ENCODE measurements at regions not wholly inside any gene's neighbourhood (a gene's known extent, or its start where the extent isn't known, plus 50 kb on each side); places are given as distances from the start of the nearest gene placed in this dataset.

DNA sequence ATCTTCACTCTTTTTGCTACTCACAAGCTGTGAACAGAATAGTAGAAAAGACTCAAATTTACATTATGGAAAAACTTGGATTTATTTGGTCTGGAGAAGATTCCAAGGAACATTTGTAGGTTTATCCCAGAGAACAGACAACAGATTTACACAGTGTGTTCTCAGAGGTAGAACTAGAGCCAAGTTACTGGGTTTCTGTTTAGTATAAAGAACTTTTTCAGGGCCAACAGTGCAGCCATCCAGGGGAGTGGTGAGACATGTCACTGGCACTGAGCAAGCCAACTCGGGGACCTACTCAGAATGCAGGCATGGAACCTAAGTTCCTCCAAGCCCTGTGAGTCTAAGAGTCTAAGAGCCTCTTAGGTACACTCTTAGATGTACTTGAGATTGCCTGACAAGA lies 142.6 kb downstream of the OMA1 start:
- H3K36me3 Mint-ChIP-seq (ENCODE audit: low read depth) = no peaks in the 10 kb centered on the region
- ATAC-seq = no peak
- peaks cover 3% of the 10 kb centered on the region for H3K27me3 Mint-ChIP-seq
- POLR2A ChIA-PET = no interaction called here
- H3K27ac Mint-ChIP-seq = no peak overlapping the region
- H3K9me3 Mint-ChIP-seq = no peaks in the 10 kb centered on the region
- DNase-seq = no peak
- no peak overlapping the region for H3K4me3 Mint-ChIP-seq
- CTCF ChIA-PET = no interaction called here
- no peak for TF ChIP-seq CTCF (IDR thresholded peaks at IDR 0.05)
- intact Hi-C loops (cut with micrococcal nuclease) = no loop called here
- no peaks in the 10 kb centered on the region for H3K4me1 Mint-ChIP-seq (ENCODE audit: low read depth)

DNA sequence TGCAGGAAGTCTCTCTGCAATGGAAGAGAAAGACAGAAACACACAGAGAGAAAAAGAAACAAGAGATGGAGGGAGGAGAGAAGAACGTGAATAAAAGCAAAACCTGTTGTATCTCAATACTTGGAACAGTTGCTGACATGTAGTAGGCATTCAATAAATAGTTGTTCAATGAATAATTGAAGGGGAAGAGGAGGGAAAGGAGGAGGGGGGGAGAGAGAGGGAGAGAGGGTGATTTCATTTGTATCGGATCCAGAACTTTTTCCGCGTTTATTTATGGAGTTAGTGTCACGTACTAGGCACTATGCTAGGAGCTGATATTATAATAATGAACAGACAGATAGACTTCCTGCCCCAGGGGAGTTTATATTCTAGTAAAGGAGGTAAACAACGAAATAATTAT lies 144.1 kb downstream of the OMA1 start:
- no peak overlapping the region for H3K4me3 Mint-ChIP-seq
- ATAC-seq (no peak), DNase-seq (no peak)
- intact Hi-C loops (cut with micrococcal nuclease) = no loop called here
- CTCF ChIA-PET = no interaction called here
- H3K27me3 Mint-ChIP-seq = peaks cover 3% of the 10 kb centered on the region
- no peaks in the 10 kb centered on the region for H3K4me1 Mint-ChIP-seq (ENCODE audit: low read depth)
- no peaks in the 10 kb centered on the region for H3K36me3 Mint-ChIP-seq (ENCODE audit: low read depth)
- H3K27ac Mint-ChIP-seq = no peak overlapping the region
- POLR2A ChIA-PET = no interaction called here
- H3K9me3 Mint-ChIP-seq = no peaks in the 10 kb centered on the region
- TF ChIP-seq CTCF (IDR thresholded peaks at IDR 0.05) = no peak

GRCh38 chr1:58401991-58402390 lies 144.5 kb downstream of the OMA1 start:
- ATAC-seq (no peak), DNase-seq (no peak)
- ChIA-PET CTCF (no interaction called here), POLR2A (no interaction called here)
- H3K4me1 Mint-ChIP-seq (ENCODE audit: low read depth) = no peaks in the 10 kb centered on the region
- H3K27ac Mint-ChIP-seq = no peak overlapping the region
- H3K27me3 Mint-ChIP-seq = peaks cover 3% of the 10 kb centered on the region
- no peaks in the 10 kb centered on the region for H3K9me3 Mint-ChIP-seq
- TF ChIP-seq CTCF (IDR thresholded peaks at IDR 0.05) = no peak
- no peaks in the 10 kb centered on the region for H3K36me3 Mint-ChIP-seq (ENCODE audit: low read depth)
- intact Hi-C loops (cut with micrococcal nuclease) = no loop called here
- no peak overlapping the region for H3K4me3 Mint-ChIP-seq

DNA sequence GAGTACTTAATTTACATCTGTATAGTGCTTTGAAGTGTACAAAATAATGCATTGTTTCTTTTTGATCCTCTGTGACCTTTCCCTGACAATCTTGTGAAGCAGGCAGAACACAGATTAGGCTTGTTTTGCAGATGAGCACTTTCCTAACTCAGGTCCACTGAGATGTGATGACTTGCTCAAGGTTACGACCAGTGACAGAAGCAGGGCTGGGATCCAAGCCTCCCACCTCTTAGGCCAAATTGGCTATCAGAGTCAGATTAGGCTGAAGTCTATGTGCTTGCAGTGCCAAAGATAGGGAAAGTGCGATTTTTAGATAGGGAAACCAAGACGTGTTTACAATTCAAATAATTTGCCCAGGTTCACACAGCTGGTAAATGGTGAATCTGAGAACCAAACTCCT lies 147.3 kb downstream of the OMA1 start:
- DNase-seq (no peak), ATAC-seq (no peak)
- Mint-ChIP-seq H3K27ac (no peak overlapping the region), H3K36me3 (ENCODE audit: low read depth) (no peaks in the 10 kb centered on the region), H3K27me3 (peaks cover 3% of the 10 kb centered on the region), H3K9me3 (no peaks in the 10 kb centered on the region), H3K4me3 (no peak overlapping the region), H3K4me1 (ENCODE audit: low read depth) (no peaks in the 10 kb centered on the region)
- CTCF ChIA-PET = interaction anchor here (0.6 kb wide), 1 partner anchor 1905 kb away, joined by 3 read pairs; no protein-coding TSS in a partner anchor
- POLR2A ChIA-PET = no interaction called here
- intact Hi-C loops (cut with micrococcal nuclease) = no loop called here
- TF ChIP-seq CTCF (IDR thresholded peaks at IDR 0.05) = no peak

DNA sequence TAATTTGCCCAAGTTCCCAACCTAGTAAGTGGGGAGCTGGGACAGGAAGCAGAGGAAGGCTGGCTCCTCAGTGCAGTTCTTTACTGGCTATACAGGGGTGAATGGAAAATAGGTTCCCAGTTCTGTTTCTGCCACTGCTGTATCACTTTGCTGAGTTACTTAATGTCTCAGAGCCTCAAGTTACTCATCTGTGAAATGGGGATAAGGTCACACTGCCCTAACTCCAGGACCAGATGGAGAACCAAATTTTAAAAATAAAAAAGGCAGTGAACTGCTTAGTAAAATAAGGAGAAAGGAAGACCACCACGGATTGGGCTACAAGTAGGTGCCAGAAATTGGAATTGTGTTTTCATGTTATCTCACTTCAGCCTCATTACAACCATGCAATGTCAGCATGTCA lies 147.8 kb downstream of the OMA1 start:
- no peak for DNase-seq

More for the DNA sequence above, 147.8 kb downstream of the OMA1 start:
- no peak for ATAC-seq
- Mint-ChIP-seq H3K4me1 (ENCODE audit: low read depth) (no peaks in the 10 kb centered on the region), H3K27me3 (peaks cover 3% of the 10 kb centered on the region), H3K4me3 (no peak overlapping the region), H3K36me3 (ENCODE audit: low read depth) (no peaks in the 10 kb centered on the region), H3K9me3 (no peaks in the 10 kb centered on the region), H3K27ac (no peak overlapping the region)
- intact Hi-C loops (cut with micrococcal nuclease) = no loop called here
- ChIA-PET POLR2A (no interaction called here), CTCF (no interaction called here)
- TF ChIP-seq CTCF (IDR thresholded peaks at IDR 0.05) = no peak
